Endothelial cell of umbilical vein (primary cell): ENCODE measurements at regions not wholly inside any gene's neighbourhood (a gene's known extent, or its start where the extent isn't known, plus 50 kb on each side); places are given as distances from the start of the nearest gene placed in this dataset.

ENCODE experiments used
- BruUV-seq: library from RNA; stranded (reverse); fragments of 400-500 nt; replicated peaks from 2 replicates; lab custom pipeline; 2021; lab: Mats Ljungman, UMichigan
- CTCF ChIA-PET: fragments of 300-600, 350-600 bp; sonication (Branson Sonifier 250); formaldehyde crosslinking; loops from one replicate; lab custom pipeline; 2021; ENCODE audit warnings: antibody characterized with exemption, inconsistent platforms; lab: Charles Lee
- POLR2A ChIA-PET: fragments of 300-600, 350-600 bp; sonication (Branson Sonifier 250); formaldehyde crosslinking; loops from one replicate; lab custom pipeline; 2021; ENCODE audit warnings: antibody characterized with exemption, inconsistent platforms; lab: Charles Lee
- DNase-seq: peaks from one replicate; pipeline ENCODE4 v3.0.0-alpha.2; 2011; ENCODE audit warnings: low read depth, low spot score
- FAIRE-seq: peaks from 2 replicates; lab custom pipeline; 2011; peaks lifted over from hg19 to GRCh38; lab: Jason Lieb, UNC
- H2AFZ ChIP-seq: 2 replicates; pipeline ENCODE4 v1.6.0; 2012; ENCODE audit warnings: low read depth, low read length, control low read depth, inconsistent platforms
- H3K27ac ChIP-seq: 2 replicates; pipeline ENCODE4 v1.5.1; 2011; ENCODE audit warnings: low read depth, mild to moderate bottlenecking, control low read depth, low read length, moderate library complexity; ENCODE audit not compliant: insufficient read depth
- H3K27me3 ChIP-seq, 2 experiments: 2 replicates each; pipeline versions ENCODE4 v1.6.0 to v1.6.1; 2011; ENCODE audit warnings: low read length in 2 of 2, mixed read lengths in 1 of 2; ENCODE audit not compliant: control insufficient read depth in 2 of 2, insufficient read depth in 2 of 2
- H3K36me3 ChIP-seq, 2 experiments: 2 replicates in 1 of 2; 3 replicates in 1 of 2; pipeline ENCODE4 v1.5.1; 2011; ENCODE audit warnings: low read length in 2 of 2, mild to moderate bottlenecking in 1 of 2, moderate library complexity in 1 of 2; ENCODE audit not compliant: control insufficient read depth in 2 of 2, insufficient read depth in 2 of 2; ENCODE audit errors: extremely low read depth in 1 of 2
- H3K4me1 ChIP-seq: 3 replicates; pipeline ENCODE4 v1.5.1; 2011; ENCODE audit warnings: mild to moderate bottlenecking, low read length; ENCODE audit not compliant: control insufficient read depth, insufficient read depth; ENCODE audit errors: extremely low read depth
- H3K4me2 ChIP-seq: 2 replicates; pipeline ENCODE4 v1.6.1; 2011; ENCODE audit warnings: low read length, control low read depth, mixed read lengths; ENCODE audit not compliant: insufficient read depth
- H3K4me3 ChIP-seq, 3 experiments: fragments of 200-600 bp in 1 of 3; sonication (generic), shearing (Covaris generic) in 1 of 3; replicated peaks in 1 of 3; 2 replicates each; pipeline ENCODE4 v1.5.1; 2011 to 2016; ENCODE audit warnings: control low read depth in 3 of 3, low read length in 3 of 3, mild to moderate bottlenecking in 2 of 3, inconsistent platforms in 1 of 3, low read depth in 1 of 3, moderate library complexity in 1 of 3; ENCODE audit not compliant: insufficient read depth in 1 of 3
- H3K79me2 ChIP-seq: 2 replicates; pipeline ENCODE4 v1.6.0; 2012; ENCODE audit warnings: low read length, inconsistent platforms; ENCODE audit not compliant: control insufficient read depth, insufficient read depth
- H3K9ac ChIP-seq: replicated peaks from 2 replicates; pipeline ENCODE3; 2011; ENCODE audit warnings: low read length, control low read depth; ENCODE audit not compliant: insufficient read depth; ENCODE audit errors: extremely low read depth
- H3K9me1 ChIP-seq: replicated peaks from 3 replicates; pipeline ENCODE4 v1.6.0; 2011; ENCODE audit warnings: mild to moderate bottlenecking, low read length; ENCODE audit not compliant: control insufficient read depth, insufficient read depth; ENCODE audit errors: extremely low read depth
- H3K9me3 ChIP-seq: replicated peaks from 2 replicates; pipeline ENCODE4 v1.5.1; 2012; ENCODE audit warnings: low read length, inconsistent platforms; ENCODE audit not compliant: control insufficient read depth, insufficient read depth
- H4K20me1 ChIP-seq: replicated peaks from 2 replicates; pipeline ENCODE3; 2011; ENCODE audit warnings: mild to moderate bottlenecking, low read length; ENCODE audit not compliant: control insufficient read depth, insufficient read depth; ENCODE audit errors: extremely low read depth
- EZH2 ChIP-seq: IDR thresholded peaks from 2 replicates; pipeline ENCODE4 v1.6.1; 2012; ENCODE audit warnings: borderline replicate concordance, low read depth, mild to moderate bottlenecking, moderate library complexity, low read length, inconsistent platforms; ENCODE audit not compliant: severe bottlenecking
- FOS ChIP-seq: IDR thresholded peaks from 2 replicates; pipeline ENCODE4 v1.6.1; 2011; ENCODE audit warnings: mild to moderate bottlenecking, low read length, moderate library complexity, borderline replicate concordance; ENCODE audit not compliant: insufficient read depth
- GATA2 ChIP-seq: IDR thresholded peaks from 2 replicates; pipeline ENCODE4 v1.7.0; 2011; ENCODE audit warnings: low read depth, mild to moderate bottlenecking, moderate library complexity, mixed read lengths, low read length; ENCODE audit not compliant: insufficient read length, insufficient read depth
- JUN ChIP-seq: IDR thresholded peaks from 2 replicates; pipeline ENCODE4 v1.6.1; 2011; ENCODE audit warnings: borderline replicate concordance, low read depth; ENCODE audit not compliant: insufficient read length, insufficient read depth
- MYC ChIP-seq: IDR thresholded peaks from one replicate; pipeline ENCODE4 v1.6.1; 2011; ENCODE audit warnings: mild to moderate bottlenecking, low read depth, low read length
- POLR2A ChIP-seq: IDR thresholded peaks from 2 replicates; pipeline ENCODE4 v1.6.1; 2012; ENCODE audit warnings: low read depth, mild to moderate bottlenecking, control low read depth, low read length
- POLR2AphosphoS5 ChIP-seq: IDR thresholded peaks from 2 replicates; pipeline ENCODE4 v1.6.1; 2012; ENCODE audit warnings: low read depth, mild to moderate bottlenecking, control low read depth, low read length, moderate library complexity; ENCODE audit not compliant: insufficient read depth
- dilution Hi-C: fragments of 300-500 bp; cut with MboI; formaldehyde crosslinking; loops from one replicate; pipeline ENCODE4 v1.15.0; 2019; ENCODE audit warnings: low sequenced_read_pairs; ENCODE audit not compliant: extremely low pct_ligation_motif_present
- intact Hi-C: fragments of 100-400 bp; cut with micrococcal nuclease; formaldehyde crosslinking; loops from one replicate; pipeline ENCODE4 v1.10.0; 2022
- TF ChIP-seq, protein P1 (sequence below), 2 donors: IDR thresholded peaks; 1 replicate in 1 of 2; 2 replicates in 1 of 2; pipeline ENCODE4 v1.5.1; 2011; ENCODE audit warnings: low read length in 2 of 2, mild to moderate bottlenecking in 2 of 2, moderate library complexity in 2 of 2, control low read depth in 1 of 2, inconsistent platforms in 1 of 2, low read depth in 1 of 2; ENCODE audit not compliant: insufficient read depth in 1 of 2; ENCODE audit errors: extremely low read depth in 1 of 2
- TF ChIP-seq, protein P2 (sequence below): IDR thresholded peaks from 2 replicates; pipeline ENCODE4 v1.6.1; 2011; ENCODE audit not compliant: insufficient read depth, insufficient read length

DNA sequence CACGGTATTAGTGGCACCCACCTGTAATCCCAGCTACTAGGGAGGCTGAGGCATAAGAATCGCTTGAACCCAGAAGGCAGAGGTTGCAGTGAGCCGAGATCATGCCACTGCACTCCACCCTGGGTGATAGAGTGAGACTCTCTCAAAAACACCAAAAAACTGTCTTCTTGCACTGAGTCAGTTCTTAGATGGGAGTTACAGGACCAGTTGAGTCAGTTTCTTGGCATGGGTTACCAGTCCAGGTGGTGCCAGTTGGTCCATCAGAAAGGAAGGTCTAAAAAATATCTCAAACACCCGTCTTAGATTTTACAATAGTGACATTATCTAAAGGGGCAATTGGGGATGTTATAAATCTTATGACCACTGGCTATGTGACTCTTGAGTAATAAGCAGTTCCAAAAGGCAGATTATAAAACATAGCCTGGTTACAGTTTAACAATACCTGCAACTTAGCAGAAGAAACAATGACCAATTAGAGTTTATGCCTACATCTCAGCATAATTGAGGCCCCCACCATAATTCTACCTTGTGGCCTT, 206.9 kb upstream of the FGGY start:
- CTCF ChIA-PET, result interaction anchor here (0.7 to 1.3 kb wide), 2 partner anchors 14 to 36 kb away, joined by 3 to 4 read pairs; no protein-coding TSS in a partner anchor
- H3K27me3 ChIP-seq, result no peaks in the 10 kb centered on the region
- intact Hi-C loops, result no loop called here

DNA sequence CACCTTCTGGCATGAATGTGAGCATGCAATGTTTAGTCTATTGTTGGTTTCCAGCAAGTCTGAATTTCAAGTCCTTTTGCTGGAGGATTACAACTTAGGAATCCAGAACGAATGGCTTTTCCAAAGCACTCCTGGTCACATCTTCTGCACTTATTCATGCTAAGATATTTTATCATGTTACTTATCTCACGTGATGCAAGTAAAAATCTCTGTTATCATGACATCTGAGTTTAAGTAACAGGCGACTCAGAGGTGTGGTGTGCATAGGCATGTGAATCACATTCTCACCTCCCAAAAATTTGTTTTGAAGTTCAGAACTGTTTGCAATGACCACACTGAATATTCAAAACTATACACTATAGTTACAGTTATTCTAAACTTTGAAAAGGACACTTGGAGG, 204.8 kb upstream of the FGGY start:
- no TSS peak for BruUV-seq
- Histone ChIP-seq H3K27me3 (no peaks in the 10 kb centered on the region), H2AFZ (no peak overlapping the region), H3K4me3 (no peak overlapping the region), H3K9ac (no peak overlapping the region), H3K4me1 (no peaks in the 10 kb centered on the region), H3K9me3 (no peaks in the 10 kb centered on the region), H3K4me2 (no peak overlapping the region), H3K9me1 (no peaks in the 10 kb centered on the region), H3K36me3 (no peaks in the 10 kb centered on the region), H3K27ac (no peak overlapping the region), H4K20me1 (no peaks in the 10 kb centered on the region), H3K79me2 (no peaks in the 10 kb centered on the region)
- dilution Hi-C loops (no loop called here), intact Hi-C loops (no loop called here)
- CTCF ChIA-PET, result no interaction called here
- FAIRE-seq (no peak), DNase-seq (no peak)
- POLR2A ChIA-PET, result no interaction called here
- TF ChIP-seq, protein P1, sequence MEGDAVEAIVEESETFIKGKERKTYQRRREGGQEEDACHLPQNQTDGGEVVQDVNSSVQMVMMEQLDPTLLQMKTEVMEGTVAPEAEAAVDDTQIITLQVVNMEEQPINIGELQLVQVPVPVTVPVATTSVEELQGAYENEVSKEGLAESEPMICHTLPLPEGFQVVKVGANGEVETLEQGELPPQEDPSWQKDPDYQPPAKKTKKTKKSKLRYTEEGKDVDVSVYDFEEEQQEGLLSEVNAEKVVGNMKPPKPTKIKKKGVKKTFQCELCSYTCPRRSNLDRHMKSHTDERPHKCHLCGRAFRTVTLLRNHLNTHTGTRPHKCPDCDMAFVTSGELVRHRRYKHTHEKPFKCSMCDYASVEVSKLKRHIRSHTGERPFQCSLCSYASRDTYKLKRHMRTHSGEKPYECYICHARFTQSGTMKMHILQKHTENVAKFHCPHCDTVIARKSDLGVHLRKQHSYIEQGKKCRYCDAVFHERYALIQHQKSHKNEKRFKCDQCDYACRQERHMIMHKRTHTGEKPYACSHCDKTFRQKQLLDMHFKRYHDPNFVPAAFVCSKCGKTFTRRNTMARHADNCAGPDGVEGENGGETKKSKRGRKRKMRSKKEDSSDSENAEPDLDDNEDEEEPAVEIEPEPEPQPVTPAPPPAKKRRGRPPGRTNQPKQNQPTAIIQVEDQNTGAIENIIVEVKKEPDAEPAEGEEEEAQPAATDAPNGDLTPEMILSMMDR (IDR thresholded peaks at IDR 0.05; ENCODE audit: extremely low read depth in 1 of 2, insufficient read depth in 1 of 2, low read depth in 1 of 2, low read length in 2 of 2), result no peak
- no peak for TF ChIP-seq GATA2
- no peak for TF ChIP-seq JUN
- TF ChIP-seq EZH2, result no peak
- TF ChIP-seq MYC, result no peak
- TF ChIP-seq POLR2AphosphoS5, result no peak
- no peak for TF ChIP-seq POLR2A
- no peak for TF ChIP-seq FOS

More for the DNA sequence above, 206.9 kb upstream of the FGGY start:
- dilution Hi-C loops, result no loop called here
- peaks cover 7% of the 10 kb centered on the region for H3K4me1 ChIP-seq
- no peaks in the 10 kb centered on the region for H3K9me3 ChIP-seq
- H2AFZ ChIP-seq, result no peak overlapping the region
- no peak overlapping the region for H3K4me2 ChIP-seq
- TF ChIP-seq GATA2 (no peak), JUN (no peak), POLR2A (no peak), MYC (no peak), POLR2AphosphoS5 (no peak), EZH2 (no peak)
- TF ChIP-seq, protein P2, sequence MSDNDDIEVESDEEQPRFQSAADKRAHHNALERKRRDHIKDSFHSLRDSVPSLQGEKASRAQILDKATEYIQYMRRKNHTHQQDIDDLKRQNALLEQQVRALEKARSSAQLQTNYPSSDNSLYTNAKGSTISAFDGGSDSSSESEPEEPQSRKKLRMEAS, result no peak
- H3K9ac ChIP-seq, result no peak overlapping the region
- BruUV-seq, result no TSS peak
- H3K4me3 ChIP-seq, result no peak overlapping the region
- no peak for DNase-seq
- no peaks in the 10 kb centered on the region for H3K36me3 ChIP-seq
- no peak overlapping the region for H3K27ac ChIP-seq
- POLR2A ChIA-PET, result no interaction called here
- no peaks in the 10 kb centered on the region for H3K79me2 ChIP-seq
- no peaks in the 10 kb centered on the region for H4K20me1 ChIP-seq
- H3K9me1 ChIP-seq, result no peaks in the 10 kb centered on the region
- FAIRE-seq, result no peak
